A172 (cell line): ENCODE measurements at regions not wholly inside any gene's neighbourhood (a gene's known extent, or its start where the extent isn't known, plus 50 kb on each side); places are given as distances from the start of the nearest gene placed in this dataset.
A peak's percentile ranks its signal among the peaks of the same experiment; 100 is the strongest.

Source experiments
- DNase-seq: peaks from one replicate; pipeline ENCODE4 v3.0.0-alpha.2; 2015; ENCODE audit warnings: low spot score

- DNase-seq: peak; percentile 13
Measured at GRCh38 chr18:27695503-27695902, 481.4 kb downstream of the CDH2 start.

DNA sequence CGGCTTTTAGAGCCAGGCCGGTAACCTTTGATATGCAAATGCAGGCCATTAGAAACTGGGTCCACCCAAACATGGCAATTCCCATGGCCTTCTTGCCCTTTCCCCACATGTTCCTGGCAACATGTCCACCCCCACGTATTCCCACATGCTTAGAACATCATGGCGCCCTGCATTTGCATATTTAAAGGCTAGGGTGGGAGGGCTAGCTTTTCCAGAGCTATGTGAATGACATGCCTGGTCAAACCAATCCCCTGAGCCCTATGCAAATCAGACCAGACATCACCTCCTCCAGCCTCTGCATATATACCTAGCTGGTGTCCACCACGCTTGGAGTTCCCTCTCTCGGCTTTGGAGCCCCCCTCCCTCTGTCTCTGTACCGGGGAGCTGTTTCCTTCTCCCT lies 481.9 kb downstream of the CDH2 start:
- DNase-seq: no peak

GRCh38 chr18:27688581-27688980 lies 488.3 kb downstream of the CDH2 start:
- DNase-seq: no peak

GRCh38 chr18:27687351-27687979 lies 489.5 kb downstream of the CDH2 start:
- DNase-seq: no peak

- DNase-seq: peak; percentile 55
Measured at GRCh38 chr18:27685807-27686412, 491.0 kb downstream of the CDH2 start.

GRCh38 chr18:27685091-27685490 lies 491.8 kb downstream of the CDH2 start:
- DNase-seq: no peak

GRCh38 chr18:27674411-27674810 lies 489.3 kb upstream of the CHST9 start:
- DNase-seq: no peak

DNA sequence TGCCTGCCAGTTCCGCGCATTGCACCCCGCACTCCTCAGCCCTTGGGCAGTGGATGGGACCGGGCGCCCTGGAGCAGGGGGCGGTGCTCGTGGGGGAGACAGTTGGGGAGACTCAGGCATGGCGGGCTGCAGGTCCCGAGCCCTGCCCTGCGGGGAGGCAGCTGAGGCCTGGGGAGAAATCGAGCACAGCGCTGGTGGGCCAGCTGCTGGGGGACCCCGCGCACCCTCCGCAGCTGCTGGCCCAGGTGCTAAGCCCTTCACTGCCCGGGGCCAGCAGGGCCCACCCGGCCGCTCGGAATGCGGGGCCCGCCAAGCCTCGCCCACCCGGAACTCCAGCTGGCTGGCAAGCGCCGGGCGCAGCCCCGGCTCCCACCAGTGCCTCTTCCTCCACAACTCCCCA lies 488.8 kb upstream of the CHST9 start:
- no peak for DNase-seq

- DNase-seq: peak; percentile 46
Measured at GRCh38 chr18:27668158-27668557, 483.1 kb upstream of the CHST9 start.

GRCh38 chr18:27667064-27667463 lies 482.0 kb upstream of the CHST9 start:
- DNase-seq: no peak

DNA sequence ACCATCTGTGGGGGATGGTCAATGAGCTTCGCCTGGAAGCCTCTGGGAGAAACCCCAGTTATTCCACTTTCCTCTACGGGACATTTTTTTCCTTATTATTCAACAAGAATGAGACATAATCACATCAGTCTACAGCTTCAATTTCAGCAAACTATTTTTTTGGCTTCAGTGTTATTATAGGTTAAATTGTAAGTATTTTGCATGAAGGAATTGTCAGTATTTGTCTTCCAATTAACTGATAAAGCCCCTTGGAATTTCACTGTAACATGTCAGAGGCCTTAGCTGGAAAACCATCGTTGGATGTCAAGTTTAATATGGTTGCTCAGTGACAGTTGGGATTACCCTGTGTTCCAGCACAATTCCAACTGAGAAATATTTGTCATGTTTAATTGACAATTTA lies 480.9 kb upstream of the CHST9 start:
- DNase-seq: no peak

GRCh38 chr18:27665264-27665799 lies 480.2 kb upstream of the CHST9 start:
- DNase-seq: no peak

- DNase-seq: no peak
Measured at GRCh38 chr18:27662949-27663348, 477.8 kb upstream of the CHST9 start.

DNA sequence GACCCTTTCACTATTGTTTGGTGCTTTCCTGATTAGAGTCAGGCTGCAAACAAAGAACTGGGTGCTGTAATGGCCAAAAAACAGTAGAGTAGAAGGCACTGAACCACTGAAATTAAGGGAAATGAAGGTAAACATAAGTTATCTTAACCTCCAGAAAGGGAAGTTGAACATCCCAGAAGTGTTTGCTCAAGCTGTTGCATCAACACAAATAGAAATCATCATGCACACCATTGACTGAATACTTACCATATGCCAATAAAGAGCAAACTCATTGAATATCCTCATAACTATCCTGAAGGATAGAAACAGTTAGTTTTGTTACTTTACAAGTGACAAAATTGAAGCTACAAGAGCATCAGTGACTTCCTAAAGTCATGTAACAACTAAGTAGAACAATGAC lies 477.4 kb upstream of the CHST9 start:
- no peak for DNase-seq

DNA sequence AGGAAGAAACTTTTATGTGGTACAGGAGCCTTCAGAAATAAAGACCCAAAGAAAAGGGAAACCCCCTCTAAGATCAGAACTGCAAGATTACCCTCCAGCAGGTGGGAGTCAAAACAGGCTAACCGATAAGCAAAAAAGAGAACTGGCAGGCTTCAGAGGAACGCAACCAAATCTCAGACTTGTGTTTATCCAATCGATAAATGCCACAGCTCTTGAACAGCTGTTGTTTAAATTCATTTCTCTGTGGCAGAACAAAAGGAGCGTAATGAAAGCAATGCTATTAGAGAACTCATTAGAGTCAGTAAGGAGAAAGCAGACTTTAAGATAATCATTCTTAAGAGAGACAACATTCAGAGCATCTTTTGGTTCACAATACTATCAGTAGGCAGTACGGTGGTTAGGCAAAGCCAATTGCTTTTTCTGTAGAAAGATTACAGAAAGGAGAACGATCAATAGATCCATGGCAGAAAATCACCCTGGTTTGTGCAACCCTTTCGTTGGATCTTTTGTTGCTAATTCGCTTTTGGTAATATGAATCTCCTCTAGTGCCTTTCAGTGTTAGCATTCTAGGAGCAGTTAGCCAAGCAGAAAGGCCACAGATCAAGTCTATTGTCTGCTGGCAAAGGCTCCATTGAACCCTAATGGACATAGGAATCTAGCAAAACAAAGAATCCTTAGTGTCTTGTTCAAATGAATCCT lies 476.4 kb upstream of the CHST9 start:
- DNase-seq: no peak

DNA sequence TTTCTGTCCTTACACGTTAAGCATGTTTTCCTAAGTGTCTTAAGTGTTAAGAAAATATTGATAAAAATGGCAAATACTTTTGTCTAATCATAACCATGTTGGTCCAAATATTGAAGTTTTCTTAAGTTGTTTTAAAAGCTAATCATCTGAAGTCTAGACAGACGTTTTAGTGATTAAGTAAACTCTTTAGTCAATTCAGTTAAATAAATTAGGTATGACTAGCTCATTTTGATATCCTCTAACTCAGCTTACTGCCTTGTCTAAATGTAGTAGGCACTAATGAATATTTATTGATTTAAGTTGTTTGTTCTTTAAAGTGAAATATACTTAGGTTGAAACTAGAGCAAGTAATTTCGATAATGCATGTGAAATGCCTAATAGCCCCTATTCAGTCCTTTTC lies 471.8 kb upstream of the CHST9 start:
- DNase-seq: no peak

GRCh38 chr18:27656167-27656778 lies 471.2 kb upstream of the CHST9 start:
- DNase-seq: peak; percentile 64

- no peak for DNase-seq
Measured at GRCh38 chr18:27653247-27653646, 468.1 kb upstream of the CHST9 start.

- no peak for DNase-seq
Measured at GRCh38 chr18:27652480-27653121, 467.5 kb upstream of the CHST9 start.

DNA sequence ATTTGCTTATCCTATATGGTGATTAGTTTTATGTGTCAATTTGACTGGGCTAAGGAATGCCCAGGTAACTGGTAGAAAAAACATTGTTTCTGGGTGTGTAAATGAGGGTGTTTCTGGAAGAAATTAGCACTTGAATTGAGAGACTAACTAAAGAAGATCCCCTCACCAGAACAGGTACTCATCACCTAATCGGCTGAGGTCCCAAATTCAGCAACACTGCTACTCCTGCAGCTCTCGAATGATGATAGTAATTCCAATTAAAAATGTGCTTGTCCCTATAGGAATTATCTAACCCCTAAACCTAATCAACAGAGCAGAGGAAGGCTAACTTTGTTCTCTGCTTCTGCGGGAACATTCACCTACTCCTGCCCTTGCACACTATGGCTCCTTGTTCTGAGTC lies 464.5 kb upstream of the CHST9 start:
- no peak for DNase-seq

DNA sequence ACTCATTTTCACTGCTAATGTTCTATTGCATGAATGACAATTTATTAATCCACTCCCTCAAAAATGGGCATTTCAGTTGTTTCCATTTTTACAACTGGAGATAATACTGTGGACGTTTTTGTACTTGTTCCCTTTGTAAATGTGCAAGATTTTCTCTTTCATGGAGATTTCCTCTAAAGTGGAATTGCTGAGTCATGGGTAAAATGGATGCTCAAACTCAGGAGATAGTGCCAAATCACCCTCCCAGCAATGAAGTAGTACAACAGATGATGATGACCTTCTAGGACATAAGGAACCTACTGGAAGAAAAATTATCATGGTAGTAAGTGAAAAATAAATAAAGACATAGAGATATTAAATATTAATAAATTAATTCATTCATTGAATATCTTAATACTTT lies 460.8 kb upstream of the CHST9 start:
- DNase-seq: peak; percentile 20

DNA sequence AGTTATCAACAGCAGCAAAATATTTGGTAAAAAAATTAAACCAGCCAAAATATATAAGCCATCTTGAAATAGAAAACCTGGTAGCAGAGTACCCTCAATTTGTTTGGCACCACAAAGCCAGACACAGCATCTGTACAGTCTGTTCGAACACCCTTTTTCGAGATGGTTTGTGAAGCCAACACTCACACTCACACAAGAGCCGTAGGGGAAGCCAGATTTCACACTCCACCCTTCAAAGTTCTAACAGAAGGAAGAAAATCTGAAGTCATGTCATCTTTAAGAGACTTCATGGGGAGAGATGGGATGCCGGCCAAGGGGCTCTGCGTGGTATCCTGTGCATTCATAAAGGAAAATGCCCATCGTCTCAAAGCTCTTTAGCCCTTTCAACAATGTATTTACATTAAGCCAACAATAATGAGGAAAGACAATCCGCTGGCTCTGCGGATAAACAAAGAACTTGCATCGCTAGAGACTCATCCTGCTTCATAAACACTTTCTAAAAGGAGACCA lies 451.5 kb upstream of the CHST9 start:
- no peak for DNase-seq
